Upper lobe of left lung (tissue), 6 donors: ENCODE measurements at regions not wholly inside any gene's neighbourhood (a gene's known extent, or its start where the extent isn't known, plus 50 kb on each side); places are given as distances from the start of the nearest gene placed in this dataset.

Source experiments
- ATAC-seq, 2 donors: fragments of 200-7000 bp; cut with Tn5 transposase; one replicate each; pipeline ENCODE4 v1.9.1; 2022; ENCODE audit warnings: mild to moderate bottlenecking in 2 of 2, moderate library complexity in 2 of 2; ENCODE audit not compliant: low FRiP score in 2 of 2
- DNase-seq, 2 donors: peaks; one replicate each; pipeline ENCODE4 v3.0.0-alpha.2; 2019 to 2020
- H3K27ac ChIP-seq, 4 donors: fragments of 200-600 bp; sonication (generic); one replicate each; pipeline ENCODE4 v1.5.1; 2016 to 2019
- H3K27me3 ChIP-seq, 4 donors: fragments of 200-600 bp; sonication (generic); one replicate each; pipeline ENCODE4 v1.5.1; 2017 to 2019
- H3K36me3 ChIP-seq, 4 donors: fragments of 200-600 bp; sonication (generic); one replicate each; pipeline ENCODE4 v1.5.1; 2016 to 2019
- H3K4me1 ChIP-seq, 4 donors: fragments of 200-600 bp; sonication (generic); one replicate each; pipeline ENCODE4 v1.5.1; 2018 to 2019
- H3K4me3 ChIP-seq, 4 donors: fragments of 200-600 bp; sonication (generic); one replicate each; pipeline ENCODE4 v1.5.1; 2017 to 2019; ENCODE audit warnings: mild to moderate bottlenecking in 2 of 4, moderate library complexity in 1 of 4
- H3K9me3 ChIP-seq, 4 donors: fragments of 200-600 bp; sonication (generic); one replicate each; pipeline ENCODE4 v1.5.1; 2018 to 2019
- EP300 ChIP-seq, 4 donors: sonication (generic); formaldehyde crosslinking; IDR thresholded peaks; one replicate each; pipeline ENCODE4 v1.5.1; 2017; ENCODE audit warnings: antibody characterized with exemption in 4 of 4, control low read depth in 2 of 4
- POLR2A ChIP-seq, 4 donors: fragments of 450-650 bp; IDR thresholded peaks; one replicate each; pipeline ENCODE4 v1.5.1; 2016 to 2017; ENCODE audit warnings: antibody characterized with exemption in 4 of 4, mild to moderate bottlenecking in 2 of 4
- POLR2AphosphoS5 ChIP-seq, 2 donors: sonication (generic); formaldehyde crosslinking; IDR thresholded peaks; one replicate each; pipeline ENCODE4 v1.5.1; 2017; ENCODE audit warnings: antibody characterized with exemption in 2 of 2
- WGBS, 2 donors: methylation state at CpG; one replicate each; pipeline ENCODE4 v1.1.5; 2017 to 2018; 5-methylcytosine and 5-hydroxymethylcytosine counted together
- TF ChIP-seq, protein P1 (sequence below), 6 experiments: fragments of 450-650 bp in 4 of 6; fragments of 200-600 bp in 2 of 6; sonication (generic) in 2 of 6; IDR thresholded peaks; one replicate each; pipeline ENCODE4 v1.5.1; 2016 to 2019; ENCODE audit warnings: antibody characterized with exemption in 6 of 6
- donor health status: DM: no; HTN: no; CAD: no; lungs with moderate emphysema.
- donor health status: DM: no; HTN: yes; CAD: no; lungs with severe emphysema.

DNA sequence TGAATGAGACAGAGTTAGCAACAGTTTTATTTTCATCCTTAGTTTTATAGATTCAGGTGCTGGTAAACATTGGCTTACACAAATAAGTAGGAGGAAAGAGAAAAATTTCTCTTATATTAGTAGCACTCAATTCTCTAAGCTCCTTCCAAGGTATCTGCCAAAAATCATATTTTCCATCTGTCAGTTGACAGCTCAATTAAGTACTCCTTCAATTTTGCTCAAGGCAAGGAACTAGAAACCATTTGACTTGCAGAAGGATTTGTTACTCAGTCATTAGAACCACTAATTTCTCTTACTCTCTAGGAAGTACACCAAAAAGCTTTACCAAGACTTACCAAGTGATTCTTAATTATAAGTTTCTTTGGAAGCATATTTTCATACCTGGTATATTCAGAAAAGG lies 101.4 kb upstream of the ATP8B1 start:
- Histone ChIP-seq H3K27ac (no peak overlapping the region), H3K4me3 (no peak overlapping the region), H3K4me1 (no peaks in the 10 kb centered on the region), H3K9me3 (no peaks in the 10 kb centered on the region), H3K27me3 (no peaks in the 10 kb centered on the region), H3K36me3 (no peaks in the 10 kb centered on the region)
- no peak for TF ChIP-seq POLR2A (IDR thresholded peaks at IDR 0.05)
- TF ChIP-seq, protein P1, sequence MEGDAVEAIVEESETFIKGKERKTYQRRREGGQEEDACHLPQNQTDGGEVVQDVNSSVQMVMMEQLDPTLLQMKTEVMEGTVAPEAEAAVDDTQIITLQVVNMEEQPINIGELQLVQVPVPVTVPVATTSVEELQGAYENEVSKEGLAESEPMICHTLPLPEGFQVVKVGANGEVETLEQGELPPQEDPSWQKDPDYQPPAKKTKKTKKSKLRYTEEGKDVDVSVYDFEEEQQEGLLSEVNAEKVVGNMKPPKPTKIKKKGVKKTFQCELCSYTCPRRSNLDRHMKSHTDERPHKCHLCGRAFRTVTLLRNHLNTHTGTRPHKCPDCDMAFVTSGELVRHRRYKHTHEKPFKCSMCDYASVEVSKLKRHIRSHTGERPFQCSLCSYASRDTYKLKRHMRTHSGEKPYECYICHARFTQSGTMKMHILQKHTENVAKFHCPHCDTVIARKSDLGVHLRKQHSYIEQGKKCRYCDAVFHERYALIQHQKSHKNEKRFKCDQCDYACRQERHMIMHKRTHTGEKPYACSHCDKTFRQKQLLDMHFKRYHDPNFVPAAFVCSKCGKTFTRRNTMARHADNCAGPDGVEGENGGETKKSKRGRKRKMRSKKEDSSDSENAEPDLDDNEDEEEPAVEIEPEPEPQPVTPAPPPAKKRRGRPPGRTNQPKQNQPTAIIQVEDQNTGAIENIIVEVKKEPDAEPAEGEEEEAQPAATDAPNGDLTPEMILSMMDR (IDR thresholded peaks at IDR 0.05): no peak
- TF ChIP-seq EP300 (IDR thresholded peaks at IDR 0.05): no peak
- TF ChIP-seq POLR2AphosphoS5 (IDR thresholded peaks at IDR 0.05): no peak
- DNase-seq (no peak), ATAC-seq (no peak)

DNA sequence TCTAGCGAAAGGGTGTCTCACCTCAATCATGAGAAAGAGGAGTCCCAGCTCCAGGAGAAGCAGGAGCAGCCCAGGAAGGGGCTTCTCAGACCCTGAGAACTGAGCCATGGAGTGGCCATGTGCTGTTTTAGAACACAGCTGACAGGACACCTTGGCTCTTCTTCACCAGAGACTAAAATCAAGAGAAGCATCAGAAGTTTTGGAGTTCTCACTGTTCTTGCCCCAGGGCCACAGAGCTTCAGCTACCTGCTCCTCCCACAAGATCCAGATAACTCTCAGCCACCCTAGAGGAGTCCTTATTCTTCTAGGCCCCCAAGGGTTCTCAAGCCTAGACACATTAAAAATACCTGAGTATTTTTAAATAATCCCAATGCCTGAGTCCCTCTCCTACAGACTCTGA lies 99.6 kb upstream of the ATP8B1 start:
- WGBS, 2 donors: 90 to 93% methylated on average over 1 of the region's 1 CpG
- ATAC-seq: no peak

DNA sequence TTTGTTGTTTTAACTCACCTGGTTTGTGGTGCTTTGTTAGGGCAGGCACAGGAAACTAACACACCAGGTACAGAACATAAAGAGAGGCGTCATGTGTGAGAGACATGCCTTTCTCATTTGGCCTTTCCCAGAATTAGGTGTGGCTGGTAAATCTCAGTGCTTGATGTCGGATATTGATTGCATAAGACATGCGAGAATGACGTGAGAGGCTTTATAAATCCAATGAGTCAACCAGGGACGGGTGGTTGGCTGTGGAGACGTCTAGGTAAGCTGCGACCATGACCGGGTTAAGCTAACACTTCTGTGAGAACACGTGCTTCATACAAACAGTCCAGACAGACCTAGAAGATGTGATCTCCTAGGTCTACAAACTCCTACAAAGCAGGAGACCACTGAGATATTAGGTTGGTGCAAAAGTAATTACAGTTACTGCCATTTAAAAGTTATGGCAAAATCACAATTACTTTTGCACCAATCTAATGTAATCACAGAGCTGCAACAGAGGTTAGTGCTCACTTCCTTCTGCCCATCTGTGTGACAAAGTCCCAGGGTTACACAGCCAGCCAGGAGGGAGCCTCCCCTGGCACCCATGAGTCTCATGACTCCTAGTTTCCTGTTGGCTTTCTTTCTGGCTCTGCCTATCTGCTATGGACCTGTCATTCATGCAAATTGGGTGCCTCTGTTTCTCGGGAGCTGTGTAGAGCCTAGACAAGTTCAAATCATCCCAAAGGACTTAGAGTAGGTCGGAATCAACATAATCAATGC lies 98.9 kb upstream of the ATP8B1 start:
- no peak overlapping the region for H3K27ac ChIP-seq
- no peaks in the 10 kb centered on the region for H3K4me1 ChIP-seq
- no peak overlapping the region for H3K4me3 ChIP-seq
- TF ChIP-seq, protein P1 (IDR thresholded peaks at IDR 0.05): no peak
- TF ChIP-seq EP300 (IDR thresholded peaks at IDR 0.05): peak in 1 of 4 donors; percentile 38
- no peaks in the 10 kb centered on the region for H3K9me3 ChIP-seq
- WGBS, 2 donors: 74 to 83% methylated on average over 11 of the region's 11 CpGs
- no peaks in the 10 kb centered on the region for H3K36me3 ChIP-seq
- H3K27me3 ChIP-seq: no peaks in the 10 kb centered on the region
- DNase-seq: peak in 1 of 2 donors; percentile 36
- peak in 1 of 2 donors; percentile 39 for ATAC-seq

More for the DNA sequence above, 99.6 kb upstream of the ATP8B1 start:
- no peak overlapping the region for H3K4me3 ChIP-seq
- no peaks in the 10 kb centered on the region for H3K9me3 ChIP-seq
- H3K36me3 ChIP-seq: no peaks in the 10 kb centered on the region
- H3K4me1 ChIP-seq: no peaks in the 10 kb centered on the region
- no peak overlapping the region for H3K27ac ChIP-seq
- DNase-seq: no peak
- H3K27me3 ChIP-seq: no peaks in the 10 kb centered on the region
- TF ChIP-seq, protein P1 (IDR thresholded peaks at IDR 0.05): no peak
- TF ChIP-seq POLR2AphosphoS5 (IDR thresholded peaks at IDR 0.05): no peak
- no peak for TF ChIP-seq POLR2A (IDR thresholded peaks at IDR 0.05)
- no peak for TF ChIP-seq EP300 (IDR thresholded peaks at IDR 0.05)

DNA sequence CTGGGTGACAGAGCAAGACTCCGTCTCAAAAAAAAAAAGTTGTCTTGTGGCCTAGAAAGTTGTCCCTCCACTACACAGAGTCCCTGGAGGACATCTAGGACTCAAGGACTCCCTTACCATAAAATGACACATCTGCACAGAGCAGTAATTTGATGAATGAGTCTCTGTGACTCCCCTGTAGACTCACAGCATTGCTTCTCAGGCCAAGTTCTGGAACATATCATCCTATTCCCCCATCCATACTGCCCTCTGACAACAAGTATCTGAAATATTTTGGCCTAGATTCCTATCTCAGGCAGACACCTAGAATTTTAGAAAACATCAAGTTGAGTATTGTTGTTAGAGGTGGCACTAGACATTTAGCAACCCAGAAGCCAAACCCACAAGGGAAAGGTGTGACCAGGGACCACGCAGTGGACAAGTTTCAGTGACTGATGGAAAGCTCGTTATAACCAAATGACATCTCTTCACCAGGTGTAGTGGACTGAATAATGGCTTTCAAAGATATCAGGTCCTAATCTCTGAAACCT lies 97.9 kb upstream of the ATP8B1 start:
- Histone ChIP-seq H3K27ac (no peak overlapping the region), H3K27me3 (no peaks in the 10 kb centered on the region), H3K36me3 (no peaks in the 10 kb centered on the region), H3K9me3 (no peaks in the 10 kb centered on the region), H3K4me1 (no peaks in the 10 kb centered on the region), H3K4me3 (no peak overlapping the region)
- WGBS, 2 donors: 81 to 83% methylated on average over 3 of the region's 3 CpGs
- TF ChIP-seq POLR2A (IDR thresholded peaks at IDR 0.05) (no peak), EP300 (IDR thresholded peaks at IDR 0.05) (no peak), POLR2AphosphoS5 (IDR thresholded peaks at IDR 0.05) (no peak)
- TF ChIP-seq, protein P1 (IDR thresholded peaks at IDR 0.05): no peak
- ATAC-seq (no peak), DNase-seq (no peak)
